ENCODE measurements at regions not wholly inside any gene's neighbourhood (a gene's known extent, or its start where the extent isn't known, plus 50 kb on each side); places are given as distances from the start of the nearest gene placed in this dataset.

- H3K36me3 ChIP-seq (replicated peaks; ENCODE audit: low read depth, low read length) = no peaks in the 10 kb centered on the region
- no peak overlapping the region for H3K4me2 ChIP-seq (ENCODE audit: low read length)
- H3K79me2 ChIP-seq (ENCODE audit: low read length) = no peaks in the 10 kb centered on the region
- H3K27me3 ChIP-seq (ENCODE audit: low read depth, low read length) = peaks cover 18% of the 10 kb centered on the region; the same call in 1 of the 2 replicates
- H3K27ac ChIP-seq (ENCODE audit: low read length) = no peak overlapping the region
- H3K4me1 ChIP-seq (ENCODE audit: low read length) = no peaks in the 10 kb centered on the region
- no peak for TF ChIP-seq EZH2phosphoT487 (IDR thresholded peaks at IDR 0.05; ENCODE audit: low read depth)
- no peak overlapping the region for H3K4me3 ChIP-seq (ENCODE audit: low read length)
- no peaks in the 10 kb centered on the region for H3K9me3 ChIP-seq (ENCODE audit: insufficient read depth, low read length)
- no peaks in the 10 kb centered on the region for H4K20me1 ChIP-seq (ENCODE audit: insufficient read depth, low read length)
- no peak overlapping the region for H2AFZ ChIP-seq (ENCODE audit: low read depth, low read length)
- H3K9ac ChIP-seq (ENCODE audit: low read length) = no peak overlapping the region
Measured at GRCh38 chr13:29948791-29949190, 98.4 kb upstream of the UBL3 start.

DNA sequence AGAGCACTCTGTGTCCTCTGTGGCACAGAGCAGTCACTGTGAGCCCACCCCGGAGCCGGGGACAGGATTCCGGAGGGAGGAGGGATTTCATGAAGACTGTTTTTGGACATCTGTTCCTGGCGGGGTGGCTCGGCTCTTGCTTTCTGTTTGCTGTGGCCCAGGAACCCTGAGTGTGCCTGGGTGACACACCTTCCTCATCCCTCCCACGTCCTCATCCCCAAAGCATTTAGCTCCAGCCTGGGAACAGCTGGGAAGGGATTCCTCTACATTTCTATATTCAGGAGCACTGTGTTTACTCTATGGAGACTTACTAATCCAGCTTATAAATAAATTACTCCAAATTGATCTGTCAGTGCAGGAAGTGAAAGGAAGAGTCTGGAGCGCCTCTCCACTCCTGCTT is 97.8 kb upstream of the UBL3 start:
- no peaks in the 10 kb centered on the region for H3K36me3 ChIP-seq (replicated peaks; ENCODE audit: low read depth, low read length)
- H3K9me3 ChIP-seq (ENCODE audit: insufficient read depth, low read length) = no peaks in the 10 kb centered on the region
- no peak overlapping the region for H3K4me2 ChIP-seq (ENCODE audit: low read length)
- H3K4me3 ChIP-seq (ENCODE audit: low read length) = no peak overlapping the region
- no peaks in the 10 kb centered on the region for H3K4me1 ChIP-seq (ENCODE audit: low read length)
- no peaks in the 10 kb centered on the region for H3K79me2 ChIP-seq (ENCODE audit: low read length)
- no peak overlapping the region for H3K9ac ChIP-seq (ENCODE audit: low read length)
- H3K27me3 ChIP-seq (ENCODE audit: low read depth, low read length) = peaks cover 18% of the 10 kb centered on the region; the same call in 1 of the 2 replicates
- H3K27ac ChIP-seq (ENCODE audit: low read length) = no peak overlapping the region
- no peaks in the 10 kb centered on the region for H4K20me1 ChIP-seq (ENCODE audit: insufficient read depth, low read length)
- H2AFZ ChIP-seq (ENCODE audit: low read depth, low read length) = no peak overlapping the region
- TF ChIP-seq EZH2phosphoT487 (IDR thresholded peaks at IDR 0.05; ENCODE audit: low read depth) = no peak
- TF ChIP-seq CTCF (IDR thresholded peaks at IDR 0.05; ENCODE audit: low read depth, low read length) = no peak

DNA sequence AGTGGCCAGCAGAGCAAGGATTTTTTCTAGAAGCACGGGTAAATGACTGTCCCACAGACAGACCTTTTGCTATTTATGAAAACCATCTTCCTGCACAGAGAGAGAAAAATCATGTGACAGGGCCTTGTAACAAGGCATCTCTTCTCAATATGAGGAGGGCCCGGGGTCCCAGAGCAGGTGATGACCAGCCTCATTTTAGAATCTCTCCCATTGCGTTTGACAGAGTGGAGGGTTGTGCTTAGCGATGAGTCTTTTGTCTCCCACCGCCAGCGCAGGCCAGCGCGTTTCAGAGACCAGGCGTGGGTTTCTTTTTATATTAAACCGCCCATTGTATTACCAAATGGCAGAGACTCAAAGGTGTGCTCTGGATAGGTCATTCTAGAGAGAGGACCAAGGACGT is 97.4 kb upstream of the UBL3 start:
- Histone ChIP-seq H3K4me1 (ENCODE audit: low read length) (no peaks in the 10 kb centered on the region), H3K79me2 (ENCODE audit: low read length) (no peaks in the 10 kb centered on the region), H3K27ac (ENCODE audit: low read length) (no peak overlapping the region), H3K9me3 (ENCODE audit: insufficient read depth, low read length) (no peaks in the 10 kb centered on the region), H4K20me1 (ENCODE audit: insufficient read depth, low read length) (no peaks in the 10 kb centered on the region), H3K4me3 (ENCODE audit: low read length) (no peak overlapping the region), H3K9ac (ENCODE audit: low read length) (no peak overlapping the region), H3K4me2 (ENCODE audit: low read length) (no peak overlapping the region), H3K27me3 (ENCODE audit: low read depth, low read length) (peaks cover 19% of the 10 kb centered on the region; the same call in 1 of the 2 replicates), H2AFZ (ENCODE audit: low read depth, low read length) (no peak overlapping the region), H3K36me3 (replicated peaks; ENCODE audit: low read depth, low read length) (no peaks in the 10 kb centered on the region)
- no peak for TF ChIP-seq CTCF (IDR thresholded peaks at IDR 0.05; ENCODE audit: low read depth, low read length)
- no peak for TF ChIP-seq EZH2phosphoT487 (IDR thresholded peaks at IDR 0.05; ENCODE audit: low read depth)

- Histone ChIP-seq H2AFZ (ENCODE audit: low read depth, low read length) (no peak overlapping the region), H3K4me1 (ENCODE audit: low read length) (no peaks in the 10 kb centered on the region), H3K4me3 (ENCODE audit: low read length) (no peak overlapping the region), H3K4me2 (ENCODE audit: low read length) (no peak overlapping the region), H3K9me3 (ENCODE audit: insufficient read depth, low read length) (no peaks in the 10 kb centered on the region), H3K9ac (ENCODE audit: low read length) (no peak overlapping the region), H3K27me3 (ENCODE audit: low read depth, low read length) (peaks cover 26% of the 10 kb centered on the region), H3K27ac (ENCODE audit: low read length) (no peak overlapping the region), H4K20me1 (ENCODE audit: insufficient read depth, low read length) (no peaks in the 10 kb centered on the region), H3K36me3 (replicated peaks; ENCODE audit: low read depth, low read length) (no peaks in the 10 kb centered on the region), H3K79me2 (ENCODE audit: low read length) (no peaks in the 10 kb centered on the region)
- TF ChIP-seq CTCF (IDR thresholded peaks at IDR 0.05; ENCODE audit: low read depth, low read length) = no peak
- TF ChIP-seq EZH2phosphoT487 (IDR thresholded peaks at IDR 0.05; ENCODE audit: low read depth) = no peak
Measured at GRCh38 chr13:29946093-29946492, 95.7 kb upstream of the UBL3 start.

DNA sequence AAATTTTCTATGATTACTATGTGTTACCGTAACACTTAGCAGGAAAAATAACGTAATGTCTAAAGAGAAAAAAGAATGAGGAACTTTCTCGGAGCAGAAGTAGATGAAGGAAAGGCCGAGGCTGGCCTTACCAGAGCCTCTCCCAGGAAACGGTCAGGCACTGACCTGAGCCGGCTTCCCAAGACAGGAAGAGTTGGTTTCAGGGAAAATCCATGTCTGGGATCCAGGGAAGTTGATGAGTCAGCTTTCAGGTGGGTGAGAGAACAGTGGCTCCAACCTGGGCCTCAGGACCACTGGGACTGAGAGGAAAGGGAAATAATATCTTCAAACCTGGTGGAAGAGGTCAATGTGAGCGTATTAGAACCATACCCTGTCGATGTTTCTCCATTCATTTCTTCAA is 93.3 kb upstream of the UBL3 start:
- peaks cover 18% of the 10 kb centered on the region for H3K27me3 ChIP-seq (ENCODE audit: low read depth, low read length)
- H3K9ac ChIP-seq (ENCODE audit: low read length) = no peak overlapping the region
- no peaks in the 10 kb centered on the region for H3K79me2 ChIP-seq (ENCODE audit: low read length)
- H3K4me2 ChIP-seq (ENCODE audit: low read length) = no peak overlapping the region
- H4K20me1 ChIP-seq (ENCODE audit: insufficient read depth, low read length) = no peaks in the 10 kb centered on the region
- no peaks in the 10 kb centered on the region for H3K4me1 ChIP-seq (ENCODE audit: low read length)
- H2AFZ ChIP-seq (ENCODE audit: low read depth, low read length) = no peak overlapping the region
- no peak overlapping the region for H3K27ac ChIP-seq (ENCODE audit: low read length)
- H3K9me3 ChIP-seq (ENCODE audit: insufficient read depth, low read length) = no peaks in the 10 kb centered on the region
- no peaks in the 10 kb centered on the region for H3K36me3 ChIP-seq (replicated peaks; ENCODE audit: low read depth, low read length)
- H3K4me3 ChIP-seq (ENCODE audit: low read length) = no peak overlapping the region
- TF ChIP-seq EZH2phosphoT487 (IDR thresholded peaks at IDR 0.05; ENCODE audit: low read depth) = no peak
- TF ChIP-seq CTCF (IDR thresholded peaks at IDR 0.05; ENCODE audit: low read depth, low read length) = no peak
